GM21367 (cell line): ENCODE measurements at regions not wholly inside any gene's neighbourhood (a gene's known extent, or its start where the extent isn't known, plus 50 kb on each side); places are given as distances from the start of the nearest gene placed in this dataset.
"Not testable (repeated sequence)": the region's sequence is repeated elsewhere in the genome, so short reads cannot be mapped to it uniquely, and the experiment has no call there.

Source experiments
- ATAC-seq: cut with Tn5 transposase; IDR thresholded peaks from one replicate; pipeline ENCODE4 v1.9.1; 2021; ENCODE audit not compliant: unreplicated experiment

DNA sequence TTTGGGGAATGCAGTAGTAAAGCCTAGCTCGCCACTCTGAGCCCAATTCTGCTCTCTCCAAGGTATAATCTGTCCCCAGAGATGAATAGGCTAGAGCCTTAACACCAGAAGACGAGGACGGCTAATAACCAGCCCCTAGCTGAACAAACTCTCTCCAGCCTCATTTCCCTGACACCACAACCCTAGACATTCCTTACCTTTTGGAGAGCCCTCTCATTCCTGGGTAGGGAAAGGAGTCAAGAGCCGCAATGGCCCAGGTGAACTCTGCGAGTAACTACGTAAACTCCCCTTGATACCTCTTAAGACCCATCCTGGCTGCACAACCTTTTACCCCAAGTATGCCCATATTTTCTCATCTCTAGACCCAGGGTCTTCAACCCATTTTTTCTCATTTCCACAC, 722.9 kb downstream of the BCL11A start:
- no peak for ATAC-seq

DNA sequence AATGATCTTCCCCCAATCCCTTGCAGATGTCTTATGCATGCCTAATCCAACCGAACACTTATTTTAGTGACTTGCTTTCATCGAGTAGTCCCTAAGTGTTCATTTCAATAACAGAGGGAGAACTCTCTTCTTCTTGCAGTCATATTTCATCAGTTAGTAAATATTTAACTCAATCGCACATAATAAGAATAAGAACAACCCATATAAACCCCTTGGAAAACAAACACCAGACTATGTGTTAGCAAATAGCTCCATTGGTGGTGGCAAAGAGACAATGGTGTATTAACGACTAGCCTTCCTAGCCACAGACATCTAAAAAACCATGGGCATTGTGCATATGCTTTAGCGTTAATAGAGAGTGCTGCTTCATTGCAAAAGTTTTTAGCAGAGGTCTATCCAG, 725.8 kb downstream of the BCL11A start:
- ATAC-seq, result no peak

DNA sequence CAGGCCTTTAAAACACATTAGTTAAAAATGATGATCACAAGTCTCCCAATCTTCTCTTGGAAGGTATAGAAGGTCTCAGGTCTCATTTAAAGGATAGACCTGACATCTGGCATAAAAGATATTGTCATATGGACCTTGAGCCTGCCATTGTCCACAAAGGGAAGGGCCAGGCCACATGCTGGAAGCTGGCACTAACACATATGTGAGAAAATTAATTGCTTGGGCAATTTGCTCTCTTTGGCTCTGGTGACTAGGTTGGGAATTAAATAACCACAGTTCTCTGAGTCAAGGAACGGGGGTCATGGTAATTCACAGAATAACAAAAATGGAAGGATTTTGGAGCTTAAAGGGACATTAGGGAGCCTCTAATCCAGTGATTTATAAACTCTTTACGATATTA, 727.3 kb downstream of the BCL11A start:
- no peak for ATAC-seq

DNA sequence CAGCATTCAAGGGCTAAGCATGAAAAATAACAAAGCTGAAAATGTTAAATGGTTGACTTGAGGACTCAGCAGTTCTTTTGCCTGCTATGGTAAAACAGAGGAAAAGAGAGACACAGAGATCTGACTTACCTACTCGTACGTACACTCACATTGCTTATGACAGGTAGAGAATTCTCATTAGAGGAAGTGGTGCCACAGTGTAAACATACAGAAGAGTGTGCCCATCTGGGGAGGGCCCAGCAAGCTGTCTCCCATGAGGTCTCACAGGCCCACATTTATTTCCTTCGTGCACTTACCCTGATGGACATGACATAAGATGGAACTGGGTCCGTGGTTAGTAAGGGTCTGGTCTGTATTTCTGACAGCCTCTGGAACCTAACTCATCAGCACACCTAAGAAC, 729.1 kb downstream of the BCL11A start:
- ATAC-seq, result no peak

DNA sequence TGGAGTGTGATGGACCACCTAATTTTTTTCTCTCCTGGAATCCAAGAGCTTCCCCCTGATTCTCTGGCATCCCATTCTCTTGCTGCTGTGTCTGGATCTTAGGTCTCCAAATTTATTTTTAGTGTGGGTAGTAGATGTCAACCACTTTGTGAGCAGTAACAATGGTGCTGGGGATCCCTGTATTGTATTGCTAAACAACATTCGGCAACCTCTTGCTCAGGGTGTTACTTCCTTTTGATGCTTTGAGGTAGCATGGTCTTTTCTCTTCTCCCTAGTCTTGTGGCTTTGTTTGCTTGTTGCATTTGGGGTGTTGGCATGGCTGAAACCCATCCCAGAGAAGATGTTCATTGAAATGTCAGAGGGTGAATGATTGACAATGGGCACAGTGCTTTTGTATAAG, 737.4 kb downstream of the BCL11A start:
- ATAC-seq, result no peak

DNA sequence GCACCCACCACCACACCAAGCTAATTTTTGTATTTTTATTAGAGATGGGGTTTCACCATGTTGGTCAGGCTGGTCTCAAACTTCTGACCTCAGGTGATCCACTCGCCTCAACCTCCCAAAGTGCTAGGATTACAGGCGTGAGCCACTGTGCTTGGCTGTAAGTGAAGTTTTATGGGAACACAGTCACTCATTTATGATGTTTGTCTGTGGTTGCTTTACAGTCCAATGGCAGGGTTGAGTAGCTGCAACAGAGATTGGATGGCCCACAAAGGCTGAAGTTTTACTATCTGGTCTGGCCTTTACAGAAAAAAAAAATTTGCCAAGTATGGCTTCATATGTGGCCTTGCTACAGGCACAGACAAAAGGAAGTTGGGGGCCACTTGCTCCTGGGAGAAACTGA, 743.2 kb downstream of the BCL11A start:
- not testable (repeated sequence) for ATAC-seq

DNA sequence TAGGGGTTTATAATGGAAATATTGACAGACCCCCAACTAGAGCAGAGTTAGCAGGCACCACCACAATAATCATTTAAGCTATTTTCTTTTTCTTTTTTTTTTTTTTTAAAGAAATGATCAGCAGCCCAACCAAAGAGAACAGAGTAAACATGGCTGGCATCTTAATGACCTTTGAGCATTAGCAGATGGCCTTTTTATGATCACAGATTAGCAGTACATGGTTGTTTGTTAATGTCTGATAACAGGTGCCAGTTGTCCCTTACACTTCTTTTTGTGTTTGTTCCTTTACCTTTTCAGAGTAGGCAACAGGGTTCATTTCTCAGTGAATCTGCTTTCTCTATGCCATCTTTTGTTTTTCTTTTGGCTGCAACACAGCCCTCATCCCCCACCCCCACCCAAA, 747.0 kb downstream of the BCL11A start:
- no peak for ATAC-seq

DNA sequence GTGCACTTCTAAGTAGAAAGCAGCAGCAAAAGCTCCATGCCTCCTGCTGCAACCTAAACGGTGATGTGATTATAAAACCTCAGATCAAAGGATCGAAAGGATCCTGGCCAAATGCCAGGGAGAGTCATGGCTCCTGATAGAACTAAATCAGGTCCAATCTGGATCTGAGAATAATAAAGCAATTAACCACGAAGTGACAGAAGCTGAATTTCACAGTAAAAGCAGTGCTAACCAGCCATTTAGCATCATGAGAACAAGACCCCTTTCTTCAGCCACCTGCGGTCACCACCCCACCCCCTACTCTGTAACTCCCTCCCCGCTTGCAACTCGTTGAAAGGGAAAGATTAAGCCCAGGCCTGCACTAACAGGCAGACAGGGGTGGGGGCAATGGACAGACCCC, 748.7 kb downstream of the BCL11A start:
- ATAC-seq, result no peak

DNA sequence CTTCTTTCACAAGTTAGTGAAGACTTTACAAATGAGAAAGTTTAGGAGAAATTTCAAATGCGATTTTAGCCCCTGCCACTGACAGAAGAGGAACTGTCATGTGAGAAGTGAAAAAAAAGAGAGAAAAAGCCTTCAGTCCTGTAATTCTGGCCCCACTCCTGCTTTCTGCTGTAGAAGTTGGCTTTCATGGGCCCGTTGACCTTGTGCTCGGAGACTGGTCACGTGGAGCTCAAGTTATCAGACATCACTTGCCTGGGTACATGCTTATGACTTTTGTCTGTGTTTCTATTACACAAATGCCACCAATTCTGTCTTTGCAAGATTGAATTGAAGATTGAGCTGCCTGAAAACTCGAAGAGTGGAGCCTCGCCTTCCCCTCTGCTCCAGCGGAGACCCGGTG, 749.9 kb downstream of the BCL11A start:
- no peak for ATAC-seq

DNA sequence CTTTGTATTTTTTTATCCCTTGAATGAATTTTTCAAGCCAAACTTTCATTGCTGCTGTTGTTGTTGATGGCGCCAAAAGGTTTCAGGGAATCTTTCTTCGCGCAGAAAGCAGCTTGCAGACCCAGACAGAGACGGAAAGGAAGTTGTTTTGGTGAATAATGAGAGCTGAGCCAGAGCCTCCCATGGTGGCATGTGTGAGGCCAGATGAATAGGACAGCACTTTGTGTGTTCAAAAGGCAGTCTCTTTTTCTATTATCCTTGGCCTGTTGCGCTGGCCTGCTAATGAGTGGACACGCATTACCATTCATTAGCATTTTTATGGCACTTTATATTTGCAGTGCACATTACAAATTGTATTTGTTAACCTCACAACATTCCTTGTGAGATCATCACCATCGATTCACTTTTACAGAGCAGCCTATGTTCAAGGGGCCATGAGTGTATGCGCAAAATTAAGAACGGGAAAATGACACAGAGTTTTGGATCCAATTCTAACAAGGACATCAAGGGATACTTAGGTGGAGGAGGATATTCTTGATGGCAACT, 754.7 kb downstream of the BCL11A start:
- no peak for ATAC-seq

DNA sequence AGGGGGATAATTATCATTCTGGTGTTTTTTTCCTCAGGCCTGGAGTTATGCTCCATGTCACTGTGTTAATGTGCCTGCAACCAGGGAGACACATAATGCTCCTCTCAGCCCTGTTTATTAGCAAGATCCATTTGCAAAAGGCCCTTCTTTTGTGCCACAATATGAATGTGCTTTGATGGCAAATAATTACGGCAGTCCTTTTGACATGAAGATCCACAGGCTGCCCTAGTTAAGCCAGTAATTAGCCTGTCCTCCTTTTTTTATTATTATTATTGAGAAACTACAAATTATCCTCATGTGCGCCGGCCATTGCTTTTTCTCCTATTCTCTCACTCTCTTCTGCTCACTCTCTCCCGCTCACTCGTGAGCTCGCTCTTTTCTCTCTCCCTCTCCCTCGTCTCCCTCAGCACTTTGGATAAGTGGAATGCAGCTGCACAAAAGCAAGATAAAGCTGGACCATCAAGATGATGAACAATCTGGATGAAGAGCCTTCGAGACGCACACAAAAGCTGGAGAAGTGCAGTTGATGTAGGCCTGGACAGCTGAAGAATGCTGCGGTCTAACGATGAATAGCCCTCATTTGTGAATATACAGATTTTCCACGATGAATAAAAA, 762.3 kb downstream of the BCL11A start:
- ATAC-seq, result no peak

DNA sequence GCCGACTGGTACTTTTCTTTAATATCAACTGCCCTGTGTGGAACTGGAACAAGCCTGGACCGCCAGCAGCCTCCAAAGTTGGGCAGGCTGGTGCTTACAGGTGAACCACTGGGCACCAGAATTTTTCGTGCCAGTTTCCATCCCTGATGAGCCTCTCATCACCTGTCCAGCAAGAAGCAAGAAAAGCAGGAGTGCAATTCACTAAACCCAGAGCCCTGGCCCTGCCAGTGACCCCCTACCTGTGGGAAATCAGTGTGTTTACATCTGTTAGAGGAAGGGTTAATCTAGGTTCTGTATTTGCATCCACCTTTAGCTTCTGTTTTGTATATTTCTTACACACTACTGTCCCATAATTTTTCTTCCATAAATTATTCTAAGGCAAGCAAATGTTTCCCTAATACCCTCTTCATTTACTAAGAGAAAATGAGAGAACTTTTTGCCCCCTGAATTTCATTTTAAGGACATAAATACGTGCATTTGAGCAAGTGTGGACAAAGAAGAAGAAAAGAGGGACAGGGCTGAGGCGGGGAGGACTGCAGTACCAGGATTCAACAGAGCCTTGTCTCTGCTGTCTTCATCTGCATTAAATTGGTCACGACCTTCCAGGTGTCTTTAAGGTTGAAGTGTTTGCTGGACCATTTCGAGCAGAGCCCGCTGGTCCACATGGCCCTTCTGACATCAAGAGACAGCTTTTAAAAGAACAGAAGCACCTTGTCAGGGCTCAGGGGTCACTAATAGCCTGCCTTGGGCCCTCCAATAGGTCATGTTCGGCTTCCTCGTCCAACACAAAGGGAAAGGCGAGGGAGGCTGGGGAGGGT, 763.1 kb downstream of the BCL11A start:
- no peak for ATAC-seq

DNA sequence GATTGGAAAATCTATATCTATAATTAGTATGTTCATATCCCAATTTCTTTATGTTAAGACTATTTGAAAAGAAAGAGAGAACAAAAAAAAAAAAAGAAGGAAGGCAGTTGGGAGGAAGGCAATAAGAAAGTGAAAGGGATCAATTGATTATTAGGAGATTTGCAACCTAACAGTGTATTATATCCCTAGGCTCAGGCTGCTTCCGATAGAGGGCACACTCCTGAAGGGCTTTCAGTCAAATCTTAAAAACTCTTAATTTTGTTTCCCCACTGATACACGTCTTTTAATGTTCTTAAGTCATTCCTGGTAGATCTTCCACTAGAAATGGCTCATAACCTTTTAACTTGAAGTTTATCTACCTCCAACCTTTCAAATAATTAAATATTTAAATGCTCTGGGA, 763.9 kb downstream of the BCL11A start:
- ATAC-seq, result no peak

DNA sequence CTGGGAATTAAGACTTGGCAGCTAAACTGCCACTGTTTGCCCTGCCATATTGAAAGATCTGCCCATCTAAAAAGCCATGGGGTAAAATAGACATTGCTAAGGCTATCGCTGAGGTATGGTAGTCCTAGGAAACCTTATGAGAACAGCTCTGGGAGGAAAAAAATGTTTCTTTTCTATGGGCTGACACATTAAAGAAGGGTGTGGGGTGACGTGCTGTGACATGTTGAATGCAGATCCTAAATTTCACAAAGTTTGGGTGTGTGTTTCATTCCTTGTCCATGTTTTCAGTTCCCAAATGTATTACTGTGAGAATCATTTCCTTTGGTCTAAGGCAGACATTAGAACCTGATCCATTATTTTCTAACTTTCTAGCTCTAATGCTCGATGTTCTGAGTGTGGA, 766.4 kb downstream of the BCL11A start:
- no peak for ATAC-seq

DNA sequence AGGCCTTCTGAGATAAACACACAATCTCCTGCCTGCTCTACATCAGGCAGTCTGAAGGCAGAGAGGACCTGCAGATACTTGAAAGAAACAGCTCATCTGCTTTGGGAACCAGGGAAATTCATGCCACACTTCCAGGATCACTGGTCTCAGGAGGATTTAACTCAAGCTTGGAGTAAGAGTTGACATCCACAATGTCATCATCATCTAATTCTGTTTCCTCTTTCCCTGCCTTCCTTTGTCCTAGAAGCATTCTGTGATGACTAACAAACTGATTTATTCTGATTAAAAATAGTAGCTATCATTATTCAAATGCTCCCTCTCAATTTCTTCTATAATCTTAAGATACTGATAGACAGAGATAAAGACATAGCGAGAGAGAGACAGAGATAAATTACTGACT, 766.8 kb downstream of the BCL11A start:
- no peak for ATAC-seq

DNA sequence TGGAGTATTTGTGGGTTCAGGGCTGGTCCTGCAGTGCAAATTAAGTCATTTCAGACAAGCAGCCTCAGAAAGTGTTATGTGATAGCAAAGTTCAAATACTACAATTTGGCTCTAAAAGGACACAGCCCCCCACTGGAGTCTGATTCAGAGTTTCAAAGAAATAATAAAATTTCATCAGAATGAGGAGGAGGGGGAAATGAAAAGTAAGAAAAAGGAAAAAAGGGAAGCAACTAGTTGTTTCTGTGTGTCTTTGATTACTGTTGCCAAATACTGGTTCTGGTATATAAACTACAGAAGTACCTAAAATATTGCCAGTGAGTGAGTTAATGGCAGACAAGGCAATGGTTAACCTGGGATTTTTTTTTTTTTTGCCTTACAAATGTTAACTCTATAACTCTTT, 773.9 kb downstream of the BCL11A start:
- ATAC-seq, result no peak

DNA sequence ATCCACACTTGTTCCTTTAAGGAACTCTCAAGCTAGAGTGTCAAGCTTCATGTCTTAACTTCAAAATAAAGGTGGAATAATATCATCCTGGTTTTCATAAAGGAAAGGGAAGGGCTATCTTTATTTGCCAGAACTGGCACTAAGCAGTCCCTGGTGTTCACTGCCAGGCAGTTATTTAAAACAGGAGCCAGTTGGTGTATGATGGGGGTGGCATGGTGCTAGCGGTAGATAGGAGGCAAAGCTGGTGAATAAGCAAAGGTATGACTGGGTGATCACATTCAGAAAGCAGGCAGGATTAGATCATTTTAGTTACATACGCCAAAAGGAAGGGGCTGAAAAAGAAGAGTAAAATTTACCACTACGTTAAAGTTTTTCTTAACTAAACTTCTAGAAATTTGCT, 776.3 kb downstream of the BCL11A start:
- ATAC-seq, result no peak

DNA sequence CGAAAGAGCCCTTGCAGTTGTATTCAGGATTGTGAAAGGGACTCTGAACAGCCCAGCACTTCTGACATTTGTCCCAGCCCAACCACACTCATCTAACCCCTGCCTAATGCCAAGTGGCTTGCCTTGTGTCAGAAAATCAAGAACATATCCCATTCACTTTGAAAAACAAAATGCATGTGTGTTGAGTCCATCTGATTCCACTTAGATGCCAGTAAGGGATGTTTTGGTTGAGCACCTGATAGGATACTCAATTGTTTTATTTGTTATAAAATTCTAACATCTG, 776.8 kb downstream of the BCL11A start:
- ATAC-seq, result no peak

DNA sequence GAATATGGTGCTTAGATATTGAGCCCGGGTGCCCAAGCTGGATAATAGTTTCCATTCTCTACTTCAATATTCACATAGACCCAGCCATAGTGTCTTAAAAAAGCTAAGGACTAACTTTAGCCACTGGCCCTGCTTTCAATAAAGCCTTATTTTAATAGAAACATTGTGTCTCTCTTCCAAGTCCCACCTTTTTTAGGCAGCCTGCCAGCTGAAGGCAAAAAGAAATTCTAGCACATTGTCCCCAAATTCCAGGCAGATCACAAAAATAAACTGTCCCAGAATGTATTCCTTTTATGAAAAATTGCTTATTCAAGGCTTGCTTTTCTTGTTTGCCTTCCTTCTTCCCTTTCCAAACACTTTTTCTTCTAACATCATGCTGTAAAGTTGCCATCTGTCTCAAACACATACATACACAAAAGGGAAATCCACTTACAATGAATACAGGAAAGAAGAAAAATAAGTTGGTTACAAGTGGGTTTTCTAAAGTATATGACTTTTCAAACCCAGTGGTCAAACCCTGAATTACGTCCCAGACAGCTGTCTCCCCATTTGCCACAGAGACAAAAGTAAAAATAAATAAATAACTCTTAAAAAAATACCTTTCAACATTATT, 778.5 kb downstream of the BCL11A start:
- ATAC-seq, result no peak

DNA sequence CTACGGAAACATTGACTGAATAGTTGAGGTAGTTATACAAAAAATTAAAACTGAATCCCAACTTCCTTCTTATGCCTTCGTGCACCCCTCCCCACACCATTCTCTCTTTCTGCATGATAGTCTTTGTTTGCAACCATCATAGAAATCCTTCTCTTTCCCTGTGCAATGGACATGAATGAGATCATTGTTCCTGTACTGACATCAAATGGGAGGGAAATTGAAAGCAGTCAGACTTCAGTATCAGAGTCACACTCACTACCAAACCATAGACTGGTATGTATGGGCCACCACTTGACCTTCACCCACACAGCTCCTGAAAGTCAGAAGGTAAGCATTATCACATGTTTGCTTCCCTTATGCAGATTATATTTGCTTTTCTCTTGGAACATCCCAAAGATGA, 782.8 kb downstream of the BCL11A start:
- no peak for ATAC-seq

DNA sequence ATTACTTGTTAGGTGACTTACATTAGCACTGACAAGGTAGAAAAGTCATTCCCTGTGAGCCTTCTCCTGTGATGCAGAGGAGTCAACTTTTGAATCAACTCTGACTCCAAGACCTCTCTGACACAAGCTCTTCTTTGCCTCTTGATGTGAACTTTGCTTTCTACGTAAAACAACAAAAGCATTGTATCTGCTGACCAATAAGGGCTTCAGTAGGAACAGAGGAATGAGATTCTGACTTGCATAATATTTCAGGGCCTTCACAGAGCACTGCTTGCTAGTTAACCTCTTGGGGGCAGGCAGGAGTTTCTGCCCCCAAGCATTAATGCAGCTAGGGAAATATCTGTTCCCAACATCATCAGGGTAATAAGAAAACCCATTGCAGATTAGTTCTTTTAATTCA, 791.5 kb downstream of the BCL11A start:
- no peak for ATAC-seq

DNA sequence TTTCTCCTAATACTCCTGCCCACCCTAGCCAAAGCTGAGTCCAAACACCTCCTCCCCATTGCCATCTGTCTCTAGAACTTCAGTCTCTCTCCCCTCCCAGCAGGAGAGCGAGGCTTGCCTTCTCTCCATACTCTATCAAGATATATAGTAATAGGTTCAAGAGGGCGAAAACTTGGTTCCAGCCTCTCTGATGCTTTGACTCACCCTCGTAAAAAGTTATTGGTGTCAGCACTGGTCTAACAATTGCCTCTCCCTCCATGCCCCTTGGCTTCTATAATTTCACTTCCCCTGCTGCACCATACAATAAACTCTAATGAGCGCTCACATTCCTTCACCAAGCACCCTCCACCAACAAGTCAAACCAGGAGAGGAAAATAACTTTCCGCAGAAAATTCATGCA, 797.3 kb downstream of the BCL11A start:
- no peak for ATAC-seq
